ENCODE measurements at regions not wholly inside any gene's neighbourhood (a gene's known extent, or its start where the extent isn't known, plus 50 kb on each side); places are given as distances from the start of the nearest gene placed in this dataset.
A peak's percentile ranks its signal among the peaks of the same experiment; 100 is the strongest.

DNA sequence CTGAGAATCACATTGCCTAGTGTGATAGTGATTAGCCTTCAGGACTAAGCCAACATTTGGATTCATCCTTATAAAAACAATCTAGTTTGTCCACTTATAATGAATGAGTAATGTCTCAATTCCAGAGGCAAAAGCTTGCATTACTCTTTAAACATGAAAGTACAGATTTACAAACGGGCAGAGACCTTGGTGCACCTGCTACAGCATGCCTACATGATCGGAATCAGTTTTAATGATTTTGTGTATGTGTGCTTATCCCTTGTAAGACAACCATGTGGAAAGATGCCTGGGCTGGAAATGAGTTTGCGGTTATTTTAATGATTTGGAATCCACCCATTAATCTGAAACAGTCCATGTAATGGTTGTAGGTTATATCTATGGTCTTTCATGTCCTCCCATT is 572.7 kb downstream of the KLHL13 start:
- no peak for DNase-seq
- no peaks in the 10 kb centered on the region for H3K36me3 ChIP-seq
- H3K9me3 ChIP-seq: no peaks in the 10 kb centered on the region
- no peak overlapping the region for H3K4me3 ChIP-seq
- no peaks in the 10 kb centered on the region for H3K27me3 ChIP-seq

DNA sequence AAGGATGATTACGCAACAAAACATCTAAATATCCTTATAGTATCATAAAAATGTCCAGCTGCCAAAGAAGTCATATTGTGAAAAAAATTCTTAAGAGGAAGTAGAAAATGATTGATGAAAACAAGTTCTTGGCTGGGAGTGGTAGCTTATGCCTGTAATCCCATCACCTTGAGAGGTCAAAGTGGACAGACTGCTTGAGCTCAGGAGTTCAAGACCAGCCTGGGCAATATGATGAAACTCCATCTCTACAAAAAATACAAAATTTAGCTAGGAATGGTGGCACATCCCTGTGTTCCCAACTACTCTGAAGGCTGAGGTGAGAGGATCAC is 577.6 kb downstream of the KLHL13 start:
- H3K36me3 ChIP-seq: no peaks in the 10 kb centered on the region
- H3K27me3 ChIP-seq: no peaks in the 10 kb centered on the region
- H3K4me3 ChIP-seq: no peak overlapping the region
- no peaks in the 10 kb centered on the region for H3K9me3 ChIP-seq
- DNase-seq: no peak

DNA sequence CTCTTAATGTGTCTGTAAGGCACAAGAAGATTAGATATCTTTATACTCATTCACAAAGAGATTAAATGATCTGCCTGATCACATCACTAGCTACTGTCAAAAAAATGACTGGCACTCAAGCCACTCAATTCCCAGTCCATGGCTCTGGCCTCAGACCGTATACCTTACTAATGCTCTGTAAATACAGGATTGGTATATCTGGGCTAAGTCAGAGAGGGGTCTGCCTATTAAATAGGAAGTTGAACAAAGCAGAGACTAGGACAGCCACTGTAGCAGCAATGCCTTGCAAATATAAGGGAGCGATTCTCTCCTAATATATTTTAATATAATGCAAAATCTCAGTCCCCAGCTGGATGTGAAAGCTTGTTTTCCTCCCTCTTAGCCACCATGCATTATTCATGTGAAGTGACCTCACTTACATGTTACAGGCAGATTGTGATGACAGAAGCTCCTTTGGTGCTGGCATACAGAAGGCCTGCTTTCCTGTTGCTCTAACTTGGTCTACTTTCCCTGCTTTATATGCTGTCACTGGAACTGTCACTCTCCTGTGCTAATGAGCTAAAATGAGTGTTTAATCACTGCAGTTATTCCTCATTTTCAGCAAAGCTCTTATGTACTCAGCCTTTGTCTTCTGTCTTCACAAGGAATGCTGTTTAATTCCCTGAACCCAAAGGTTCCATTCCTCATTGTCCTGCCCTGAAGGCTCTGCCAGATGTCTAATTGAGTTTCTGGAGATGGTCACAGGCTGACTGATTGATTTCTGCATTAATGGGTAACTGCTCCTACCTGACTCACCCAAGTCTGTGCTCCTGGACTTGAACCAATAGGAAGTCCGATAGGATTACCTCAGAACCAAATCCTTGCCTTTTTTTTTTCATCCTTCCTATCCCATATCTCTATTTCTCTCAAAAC is 578.2 kb downstream of the KLHL13 start:
- no peaks in the 10 kb centered on the region for H3K27me3 ChIP-seq
- H3K9me3 ChIP-seq: no peaks in the 10 kb centered on the region
- H3K4me3 ChIP-seq: no peak overlapping the region
- DNase-seq: no peak
- no peaks in the 10 kb centered on the region for H3K36me3 ChIP-seq

DNA sequence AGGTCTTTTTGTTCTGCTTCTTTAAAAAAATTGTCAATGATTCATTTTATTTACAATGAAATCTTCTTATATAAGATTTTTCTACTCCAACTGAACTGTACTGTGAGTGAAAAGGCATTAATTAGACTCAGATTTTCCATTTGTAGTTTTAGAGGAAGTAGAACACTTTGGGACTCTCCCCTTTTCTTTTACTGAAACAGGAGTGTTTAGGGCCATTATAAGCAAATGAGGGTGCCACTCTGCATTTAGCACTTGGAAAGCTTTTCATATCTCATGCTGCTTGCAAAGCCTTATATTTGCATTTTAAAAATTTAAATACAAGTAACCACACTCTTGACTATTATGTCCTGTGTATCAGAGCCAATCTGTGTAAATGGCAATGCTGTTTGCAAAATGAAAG is 584.3 kb downstream of the KLHL13 start:
- Histone ChIP-seq H3K9me3 (no peaks in the 10 kb centered on the region), H3K36me3 (no peaks in the 10 kb centered on the region), H3K27me3 (no peaks in the 10 kb centered on the region), H3K4me3 (no peak overlapping the region)
- DNase-seq: no peak

DNA sequence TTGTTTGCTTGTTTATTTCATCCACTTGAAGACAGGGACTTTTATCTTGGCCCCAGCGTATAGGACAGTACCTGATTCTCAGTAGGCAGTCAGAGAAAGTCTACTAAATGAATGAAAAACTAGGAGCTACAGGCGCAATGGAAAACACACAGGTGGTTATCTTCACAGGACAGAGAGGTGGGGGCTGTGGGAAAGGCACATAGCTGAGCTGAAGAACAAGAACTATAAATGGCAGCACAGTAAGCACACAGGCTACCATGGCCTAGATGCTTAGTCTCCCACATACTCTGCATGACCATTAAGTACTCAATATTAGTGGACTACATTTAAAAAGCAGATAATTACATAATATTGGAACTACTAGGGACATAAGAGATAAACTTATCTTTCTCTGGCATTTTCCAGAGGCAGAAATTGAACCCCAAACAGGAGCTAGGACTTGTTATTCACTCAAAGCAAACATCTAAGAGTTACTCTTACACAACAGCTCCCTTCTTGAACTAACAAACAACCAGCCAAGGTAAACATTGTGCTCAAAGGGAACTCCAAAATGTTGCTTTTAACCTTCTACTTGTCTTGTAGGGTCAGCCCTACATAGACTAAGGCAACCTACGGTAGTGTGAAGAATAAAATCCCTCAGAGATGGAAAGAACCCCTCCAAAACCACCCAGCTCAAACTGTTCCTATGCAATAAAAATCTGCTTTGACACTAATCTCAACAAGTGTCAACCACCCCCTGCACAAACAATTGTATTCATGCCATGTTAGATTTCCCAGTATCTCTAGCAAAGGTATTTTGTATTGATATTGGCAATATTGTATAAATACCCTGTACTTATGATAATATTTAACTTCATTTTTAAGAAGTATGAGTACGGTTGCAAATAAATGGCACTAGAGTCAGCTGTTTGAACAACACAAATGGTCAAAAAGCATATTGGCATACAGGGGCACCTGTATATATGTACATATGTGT is 593.6 kb downstream of the KLHL13 start:
- H3K36me3 ChIP-seq: no peaks in the 10 kb centered on the region
- H3K4me3 ChIP-seq: no peak overlapping the region
- no peaks in the 10 kb centered on the region for H3K27me3 ChIP-seq
- no peak for DNase-seq
- no peaks in the 10 kb centered on the region for H3K9me3 ChIP-seq

DNA sequence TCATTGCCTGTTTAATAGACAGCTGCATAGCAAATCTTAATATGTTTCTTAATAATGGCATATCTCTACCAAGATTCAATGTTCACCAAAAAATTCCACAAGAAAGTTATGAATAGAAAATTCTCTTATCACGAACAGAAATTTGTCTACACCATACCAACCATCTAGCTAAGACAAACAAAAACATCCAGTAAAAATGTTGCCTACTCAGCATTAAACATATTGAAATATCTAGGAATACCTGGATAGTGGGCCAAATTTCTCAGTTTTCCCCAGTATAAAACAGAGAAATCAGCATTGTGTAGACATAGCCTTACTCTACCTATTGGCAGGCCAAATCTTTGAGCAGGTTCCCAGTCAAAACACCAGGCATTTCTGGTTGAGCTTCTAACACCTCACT is 598.6 kb downstream of the KLHL13 start:
- H3K27me3 ChIP-seq: no peaks in the 10 kb centered on the region
- no peak overlapping the region for H3K4me3 ChIP-seq
- H3K36me3 ChIP-seq: no peaks in the 10 kb centered on the region

DNA sequence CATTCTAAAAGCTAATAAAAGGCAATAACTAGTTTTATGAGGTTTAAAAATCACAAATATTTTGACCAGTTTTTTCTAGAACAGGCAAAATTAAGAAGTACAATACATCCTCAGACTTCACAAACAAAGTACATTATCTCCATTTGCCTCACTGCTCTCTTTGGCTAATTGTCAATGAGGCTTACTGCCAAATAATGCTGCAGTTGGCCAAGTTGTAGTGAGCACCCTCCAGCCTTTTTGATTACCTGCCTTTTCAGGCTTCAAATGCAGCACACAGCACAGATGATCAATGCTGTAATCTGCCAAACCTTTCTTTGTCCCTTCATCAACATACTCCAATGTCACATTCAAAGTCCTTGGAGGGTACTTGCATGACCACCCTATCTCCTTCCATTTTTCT is 605.2 kb downstream of the KLHL13 start:
- H3K4me3 ChIP-seq: no peak overlapping the region

More for the DNA sequence above, 598.6 kb downstream of the KLHL13 start:
- no peak for DNase-seq
- no peaks in the 10 kb centered on the region for H3K9me3 ChIP-seq

DNA sequence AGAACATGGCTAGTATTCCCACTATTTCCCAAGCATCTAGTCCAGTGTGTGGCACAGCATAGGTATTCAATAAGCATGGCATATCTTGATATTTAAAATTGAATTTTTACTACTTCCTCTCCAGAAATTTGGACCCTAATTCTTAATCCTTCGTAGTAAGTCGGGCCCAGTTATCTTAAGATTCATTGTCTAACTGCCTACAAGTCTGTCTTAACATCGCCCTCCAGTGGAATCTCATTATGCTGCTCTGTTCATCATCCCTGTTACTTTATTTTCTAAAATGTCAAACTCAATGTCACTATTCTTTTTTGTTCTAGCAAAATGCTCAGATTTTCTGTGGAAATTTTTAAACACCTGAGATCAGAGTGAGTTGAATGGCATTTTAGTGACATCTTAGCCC is 606.2 kb downstream of the KLHL13 start:
- Histone ChIP-seq H3K27me3 (no peaks in the 10 kb centered on the region), H3K4me3 (no peak overlapping the region), H3K9me3 (no peaks in the 10 kb centered on the region), H3K36me3 (no peaks in the 10 kb centered on the region)
- DNase-seq: no peak

More for the DNA sequence above, 605.2 kb downstream of the KLHL13 start:
- DNase-seq: no peak
- H3K9me3 ChIP-seq: no peaks in the 10 kb centered on the region
- H3K36me3 ChIP-seq: no peaks in the 10 kb centered on the region
- no peaks in the 10 kb centered on the region for H3K27me3 ChIP-seq

DNA sequence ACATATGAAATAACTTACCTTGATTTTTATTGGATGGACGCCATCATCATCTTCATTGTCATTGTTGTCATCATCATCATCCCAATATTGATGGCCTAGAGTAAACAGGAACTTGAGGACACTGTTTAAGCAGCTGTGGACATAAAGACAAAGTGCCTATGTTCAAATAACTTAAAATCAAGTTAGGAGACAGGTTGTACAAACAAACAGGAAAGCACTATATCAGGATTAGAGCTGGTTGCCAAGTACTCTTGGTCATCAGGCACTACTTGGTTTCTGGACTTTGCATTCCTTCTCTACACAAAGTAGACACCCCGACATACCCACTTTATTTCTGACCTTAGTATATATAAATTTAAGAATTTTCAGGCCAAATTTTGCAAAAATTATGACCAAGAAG is 608.6 kb downstream of the KLHL13 start:
- no peaks in the 10 kb centered on the region for H3K9me3 ChIP-seq
- no peak overlapping the region for H3K4me3 ChIP-seq
- H3K27me3 ChIP-seq: no peaks in the 10 kb centered on the region
- H3K36me3 ChIP-seq: no peaks in the 10 kb centered on the region
- DNase-seq: no peak

DNA sequence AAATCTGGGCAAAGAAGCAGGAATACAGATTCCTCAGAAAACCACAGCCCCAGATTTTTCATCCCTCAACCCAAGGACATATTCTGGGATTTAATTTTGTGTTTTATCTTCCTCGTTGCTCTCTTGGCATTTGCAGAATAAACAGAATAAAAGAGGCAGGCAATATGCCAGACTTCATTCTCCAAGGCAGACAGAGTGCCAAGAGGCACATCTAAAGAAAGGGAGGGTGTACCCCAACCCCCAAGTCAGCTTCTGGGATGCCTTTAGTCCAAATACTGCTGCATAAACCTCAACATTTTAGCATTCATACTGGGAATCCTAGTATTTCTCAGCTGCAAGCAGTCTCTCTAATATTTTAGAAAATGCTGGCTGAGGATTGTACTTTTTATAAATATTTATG is 629.2 kb downstream of the KLHL13 start:
- DNase-seq: no peak
- H3K9me3 ChIP-seq: no peaks in the 10 kb centered on the region
- H3K4me3 ChIP-seq: no peak overlapping the region
- no peaks in the 10 kb centered on the region for H3K36me3 ChIP-seq
- H3K27me3 ChIP-seq: no peaks in the 10 kb centered on the region

DNA sequence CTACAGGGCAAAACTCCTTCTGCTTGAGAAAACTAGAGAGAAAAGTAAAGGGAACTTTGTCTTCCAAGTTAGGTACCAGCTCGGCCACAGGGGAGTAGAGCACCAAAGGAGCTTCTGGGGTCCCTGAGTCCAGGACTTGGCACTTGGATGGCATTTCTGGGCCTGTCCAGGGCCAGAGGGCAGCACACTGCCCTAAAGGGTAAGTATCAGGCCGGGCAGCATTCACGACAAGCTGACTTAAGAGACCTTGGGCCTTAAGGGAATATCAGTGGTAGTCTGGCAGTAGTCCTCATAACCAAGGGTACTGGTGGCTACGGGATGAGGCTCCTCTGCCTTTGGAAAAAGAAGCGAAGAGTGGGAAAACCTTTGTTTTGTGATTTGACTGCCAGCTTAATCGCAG is 632.7 kb downstream of the KLHL13 start:
- H3K27me3 ChIP-seq: no peaks in the 10 kb centered on the region
- DNase-seq: no peak
- no peak overlapping the region for H3K4me3 ChIP-seq

DNA sequence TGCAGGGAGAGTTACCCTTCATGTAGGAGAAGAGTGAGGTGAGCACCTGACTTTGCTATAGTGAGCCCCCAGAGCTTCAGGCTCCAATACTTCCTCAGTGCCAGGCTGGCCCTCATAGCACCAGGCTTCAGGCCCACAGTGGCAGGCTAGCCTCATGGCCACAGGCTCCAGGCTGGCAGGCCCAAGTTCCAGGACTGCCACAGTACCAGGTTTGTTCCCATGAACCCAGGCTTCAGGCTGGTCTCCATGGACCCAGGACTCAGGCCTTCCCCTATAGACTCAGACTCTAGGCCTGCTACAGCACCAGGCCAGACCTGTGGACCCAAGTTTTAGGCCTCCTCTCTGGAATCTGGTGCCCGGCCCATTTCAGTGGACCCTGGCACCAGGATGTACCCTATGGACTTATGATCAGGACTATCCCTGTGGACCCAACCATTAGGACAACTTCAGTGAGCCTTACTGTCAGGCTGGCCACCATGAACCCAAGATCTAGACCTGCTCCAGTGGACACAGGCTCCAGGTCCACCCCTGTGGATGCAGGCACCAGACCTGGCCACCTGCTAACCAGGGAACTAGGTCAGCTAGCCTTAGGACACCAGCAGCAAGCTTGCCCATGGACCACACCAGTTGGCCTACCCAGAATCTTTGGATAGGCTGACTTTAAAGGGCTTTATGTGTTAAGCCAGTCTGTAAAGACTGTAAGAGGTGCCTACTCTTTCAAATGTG is 658.2 kb downstream of the KLHL13 start:
- Histone ChIP-seq H3K9me3 (no peaks in the 10 kb centered on the region), H3K27me3 (no peaks in the 10 kb centered on the region), H3K4me3 (no peak overlapping the region), H3K36me3 (no peaks in the 10 kb centered on the region)
- no peak for DNase-seq

More for the DNA sequence above, 632.7 kb downstream of the KLHL13 start:
- Histone ChIP-seq H3K36me3 (no peaks in the 10 kb centered on the region), H3K9me3 (no peaks in the 10 kb centered on the region)

DNA sequence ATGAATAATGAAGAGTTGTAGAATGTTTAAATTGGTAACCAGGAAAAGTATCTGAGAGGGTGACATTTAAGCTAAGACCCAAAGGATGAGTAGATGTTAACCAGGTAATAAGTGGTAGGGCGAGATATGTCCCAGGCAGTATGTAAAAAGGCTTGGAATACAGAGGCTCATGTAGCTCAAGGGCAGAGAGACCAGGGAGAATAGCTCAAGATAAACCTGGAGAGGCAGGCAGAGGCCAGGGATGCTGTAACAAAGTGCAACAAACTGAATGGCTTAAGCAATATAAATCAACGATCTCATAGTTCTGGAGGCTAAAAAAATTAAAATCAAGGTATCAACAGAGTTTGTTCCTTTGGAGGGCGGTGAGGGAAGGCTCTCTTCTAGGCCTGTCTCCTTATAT is 660.8 kb downstream of the KLHL13 start:
- H3K27me3 ChIP-seq: no peaks in the 10 kb centered on the region
- no peaks in the 10 kb centered on the region for H3K9me3 ChIP-seq
- DNase-seq: no peak
- no peak overlapping the region for H3K4me3 ChIP-seq
- H3K36me3 ChIP-seq: no peaks in the 10 kb centered on the region

DNA sequence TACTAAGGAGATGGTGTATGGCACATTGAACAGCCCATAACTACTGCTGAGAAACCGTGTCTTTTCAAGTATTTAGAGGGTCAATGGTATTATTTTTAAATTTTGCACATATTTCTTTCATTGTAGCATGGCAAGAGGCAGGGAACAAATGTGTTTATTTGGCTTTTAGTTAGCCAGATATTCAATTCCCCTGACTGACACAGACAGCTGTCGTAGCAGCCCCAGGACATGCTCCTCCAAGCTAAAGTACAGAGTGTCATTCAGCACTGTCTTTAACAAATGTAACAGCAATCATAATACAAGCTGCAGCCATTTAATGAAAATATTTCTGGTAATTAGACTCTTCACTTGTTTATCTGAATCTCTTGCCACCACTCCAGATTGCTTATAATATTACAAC is 687.1 kb downstream of the KLHL13 start:
- Histone ChIP-seq H3K4me3 (no peak overlapping the region), H3K9me3 (no peaks in the 10 kb centered on the region), H3K36me3 (no peaks in the 10 kb centered on the region), H3K27me3 (no peaks in the 10 kb centered on the region)
- no peak for DNase-seq

DNA sequence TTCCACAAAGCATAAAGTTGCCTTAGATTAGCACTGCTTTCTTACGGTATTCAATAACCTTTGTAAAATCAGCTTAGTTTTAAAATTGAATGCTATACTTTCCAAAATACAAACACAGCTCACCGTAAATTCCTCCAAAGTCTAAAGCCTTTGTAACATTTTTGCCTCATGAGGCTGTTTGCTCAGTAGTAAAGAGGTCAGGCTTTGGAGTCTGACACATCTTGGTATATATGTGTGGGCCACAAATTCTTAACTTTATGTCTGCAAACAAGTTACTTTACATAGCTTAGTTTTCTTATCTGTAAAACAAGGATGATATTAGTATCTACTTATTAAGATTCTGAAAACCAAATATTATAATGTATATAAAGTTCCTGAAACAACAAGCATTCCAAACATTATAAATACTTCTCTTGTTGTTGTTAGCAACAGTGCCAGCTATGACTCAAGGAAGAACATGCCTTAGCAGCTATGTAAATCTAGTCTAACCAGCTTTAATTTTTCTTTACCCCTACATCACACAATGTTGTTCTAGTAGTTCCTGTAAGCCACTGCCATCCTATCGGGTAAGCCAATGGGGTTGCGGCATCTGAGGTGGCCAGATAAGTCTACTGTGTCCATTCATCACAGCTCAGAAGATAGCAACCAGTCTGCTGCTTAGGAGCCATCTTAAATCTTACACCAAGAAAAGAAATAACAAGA is 709.0 kb downstream of the KLHL13 start:
- peak; percentile 42 for DNase-seq
- H3K27me3 ChIP-seq: no peaks in the 10 kb centered on the region
- H3K4me3 ChIP-seq: no peak overlapping the region
- H3K36me3 ChIP-seq: no peaks in the 10 kb centered on the region
- H3K9me3 ChIP-seq: 0 out of 2 replicates have a peak, but pooled peaks cover 2% of the 10 kb centered on the region

DNA sequence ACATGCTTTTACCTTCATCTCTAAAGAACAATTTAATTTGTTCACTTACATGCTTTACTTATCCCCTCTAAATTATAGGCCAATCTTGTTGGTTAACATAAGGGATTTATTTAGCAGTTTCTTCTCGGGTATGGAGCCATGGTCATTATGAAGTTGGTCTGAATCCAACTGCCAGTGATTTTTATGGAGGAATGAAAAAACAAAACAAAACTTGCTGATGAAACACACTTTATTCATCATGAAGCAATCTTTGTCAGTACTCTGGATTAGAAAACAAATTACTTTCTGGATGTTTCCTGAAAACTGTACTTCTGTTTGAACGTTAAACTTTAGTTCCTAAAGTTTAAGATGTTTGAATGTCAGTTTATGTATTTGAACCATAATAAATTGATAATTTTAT is 715.8 kb downstream of the KLHL13 start:
- Histone ChIP-seq H3K27me3 (no peaks in the 10 kb centered on the region), H3K36me3 (no peaks in the 10 kb centered on the region), H3K4me3 (no peak overlapping the region), H3K9me3 (no peaks in the 10 kb centered on the region)
- no peak for DNase-seq
